ENCODE measurements at regions not wholly inside any gene's neighbourhood (a gene's known extent, or its start where the extent isn't known, plus 50 kb on each side); places are given as distances from the start of the nearest gene placed in this dataset.

DNA sequence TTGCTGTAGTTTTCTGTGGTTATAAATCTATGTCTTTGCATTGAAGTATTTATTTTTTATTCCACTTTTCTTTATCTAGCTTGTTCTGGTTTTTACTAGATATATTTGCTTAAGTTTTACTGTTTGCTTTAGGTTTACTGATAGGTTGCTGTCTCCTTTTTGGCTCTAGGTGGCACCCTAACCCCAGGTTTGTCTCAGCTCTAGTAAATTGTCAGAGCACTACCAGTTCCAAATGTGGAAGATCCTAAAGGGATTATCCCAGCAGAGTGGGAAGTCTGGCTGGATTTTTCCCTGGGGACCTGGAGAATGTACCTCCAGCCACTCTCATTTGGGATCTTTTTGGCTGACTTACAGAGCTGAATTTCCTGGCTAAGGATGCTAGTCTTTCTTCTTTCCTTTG lies 106.1 kb downstream of the PBDC1 start:
- Histone ChIP-seq H3K4me3 (ENCODE audit: insufficient read depth, low read length, poor library complexity, severe bottlenecking) (no peak overlapping the region), H3K27ac (ENCODE audit: low read depth, low read length) (no peak overlapping the region), H3F3A (ENCODE audit: insufficient read depth) (no peaks in the 10 kb centered on the region), H3K9me3 (ENCODE audit: insufficient read depth, low read length) (no peaks in the 10 kb centered on the region), H3K9me2 (replicated peaks; ENCODE audit: insufficient read depth, low read length) (no peaks in the 10 kb centered on the region), H3K36me3 (ENCODE audit: low read length) (no peaks in the 10 kb centered on the region), H3K27me3 (ENCODE audit: low read length) (no peaks in the 10 kb centered on the region), H3K4me2 (ENCODE audit: low read depth, low read length, poor library complexity, severe bottlenecking) (no peak overlapping the region), H3K9ac (ENCODE audit: low read length) (no peak overlapping the region), H4K20me1 (ENCODE audit: low read depth, low read length) (no peaks in the 10 kb centered on the region), H2AFZ (ENCODE audit: low read depth, low read length, severe bottlenecking) (no peak overlapping the region), H3K79me2 (ENCODE audit: insufficient read depth, low read length) (no peaks in the 10 kb centered on the region)
- TF ChIP-seq EZH2phosphoT487 (conservative IDR thresholded peaks at IDR 0.05; ENCODE audit: low read length) = no peak
- TF ChIP-seq, protein P1, sequence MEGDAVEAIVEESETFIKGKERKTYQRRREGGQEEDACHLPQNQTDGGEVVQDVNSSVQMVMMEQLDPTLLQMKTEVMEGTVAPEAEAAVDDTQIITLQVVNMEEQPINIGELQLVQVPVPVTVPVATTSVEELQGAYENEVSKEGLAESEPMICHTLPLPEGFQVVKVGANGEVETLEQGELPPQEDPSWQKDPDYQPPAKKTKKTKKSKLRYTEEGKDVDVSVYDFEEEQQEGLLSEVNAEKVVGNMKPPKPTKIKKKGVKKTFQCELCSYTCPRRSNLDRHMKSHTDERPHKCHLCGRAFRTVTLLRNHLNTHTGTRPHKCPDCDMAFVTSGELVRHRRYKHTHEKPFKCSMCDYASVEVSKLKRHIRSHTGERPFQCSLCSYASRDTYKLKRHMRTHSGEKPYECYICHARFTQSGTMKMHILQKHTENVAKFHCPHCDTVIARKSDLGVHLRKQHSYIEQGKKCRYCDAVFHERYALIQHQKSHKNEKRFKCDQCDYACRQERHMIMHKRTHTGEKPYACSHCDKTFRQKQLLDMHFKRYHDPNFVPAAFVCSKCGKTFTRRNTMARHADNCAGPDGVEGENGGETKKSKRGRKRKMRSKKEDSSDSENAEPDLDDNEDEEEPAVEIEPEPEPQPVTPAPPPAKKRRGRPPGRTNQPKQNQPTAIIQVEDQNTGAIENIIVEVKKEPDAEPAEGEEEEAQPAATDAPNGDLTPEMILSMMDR (IDR thresholded peaks at IDR 0.05; ENCODE audit: insufficient read depth, low read length, poor library complexity, severe bottlenecking) = peak; percentile 53
